ENCODE measurements at regions not wholly inside any gene's neighbourhood (a gene's known extent, or its start where the extent isn't known, plus 50 kb on each side); places are given as distances from the start of the nearest gene placed in this dataset.

- TF ChIP-seq CTCF (IDR thresholded peaks at IDR 0.05) (no peak), POLR2A (IDR thresholded peaks at IDR 0.05; ENCODE audit: low read depth) (no peak)
Measured at GRCh38 chr15:26106556-26106955, 243.4 kb upstream of the ATP10A start.
